ENCODE measurements at regions not wholly inside any gene's neighbourhood (a gene's known extent, or its start where the extent isn't known, plus 50 kb on each side); places are given as distances from the start of the nearest gene placed in this dataset.

DNA sequence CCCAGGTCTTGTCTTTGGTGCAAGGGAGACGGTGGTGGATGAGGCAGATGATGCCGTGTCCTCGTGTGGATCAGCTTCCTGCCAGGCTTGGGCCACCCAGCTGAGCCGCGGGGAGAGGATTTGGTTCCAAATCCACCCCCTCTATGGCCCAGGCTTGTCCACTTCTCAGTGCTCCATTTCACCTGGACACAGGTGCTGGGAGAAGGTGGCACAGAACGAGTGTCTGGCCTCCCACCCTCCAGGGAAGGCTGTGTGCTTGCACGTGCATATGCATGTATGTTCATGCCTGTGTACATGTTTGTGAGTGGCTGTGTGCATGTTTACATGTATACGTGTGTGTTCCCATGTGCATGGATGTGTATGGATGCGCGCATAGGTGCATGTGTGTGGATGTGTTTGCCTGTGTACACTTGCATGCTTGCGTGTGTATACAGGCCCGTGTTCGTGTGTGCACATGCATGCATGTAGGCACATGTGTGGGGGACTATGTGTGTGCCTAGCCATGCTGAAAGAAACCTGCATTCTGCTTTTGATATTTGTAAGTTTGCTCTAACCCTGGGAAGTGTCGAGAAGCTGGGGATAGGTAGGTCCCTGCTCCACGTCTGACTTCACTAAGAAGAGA is 196.3 kb downstream of the IRF8 start:
- DNase-seq, result no peak

- no peak for DNase-seq
These were observed 197.0 kb downstream of the IRF8 start for GRCh38 chr16:86095906-86096485.

DNA sequence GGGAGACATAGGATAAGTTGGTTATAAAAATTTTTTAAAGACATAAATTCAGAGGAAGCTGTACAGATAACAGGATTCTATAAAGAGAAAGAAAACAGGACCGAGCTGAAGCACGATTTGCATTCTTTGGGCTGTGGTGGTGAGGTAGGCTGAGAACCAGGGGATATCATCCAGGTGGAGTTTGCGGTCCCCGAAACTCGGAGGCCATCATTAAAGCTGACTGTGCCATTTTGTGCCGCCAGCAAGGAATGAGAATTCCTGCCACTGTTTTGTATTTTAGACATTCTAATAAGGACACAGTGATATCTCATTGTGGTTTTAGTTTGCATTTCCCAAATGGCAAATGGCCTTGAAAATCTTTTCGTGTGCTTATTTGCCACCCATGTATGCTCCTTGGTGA is 197.9 kb downstream of the IRF8 start:
- DNase-seq, result no peak

GRCh38 chr16:86099326-86099725 is 200.4 kb downstream of the IRF8 start:
- DNase-seq, result no peak

DNA sequence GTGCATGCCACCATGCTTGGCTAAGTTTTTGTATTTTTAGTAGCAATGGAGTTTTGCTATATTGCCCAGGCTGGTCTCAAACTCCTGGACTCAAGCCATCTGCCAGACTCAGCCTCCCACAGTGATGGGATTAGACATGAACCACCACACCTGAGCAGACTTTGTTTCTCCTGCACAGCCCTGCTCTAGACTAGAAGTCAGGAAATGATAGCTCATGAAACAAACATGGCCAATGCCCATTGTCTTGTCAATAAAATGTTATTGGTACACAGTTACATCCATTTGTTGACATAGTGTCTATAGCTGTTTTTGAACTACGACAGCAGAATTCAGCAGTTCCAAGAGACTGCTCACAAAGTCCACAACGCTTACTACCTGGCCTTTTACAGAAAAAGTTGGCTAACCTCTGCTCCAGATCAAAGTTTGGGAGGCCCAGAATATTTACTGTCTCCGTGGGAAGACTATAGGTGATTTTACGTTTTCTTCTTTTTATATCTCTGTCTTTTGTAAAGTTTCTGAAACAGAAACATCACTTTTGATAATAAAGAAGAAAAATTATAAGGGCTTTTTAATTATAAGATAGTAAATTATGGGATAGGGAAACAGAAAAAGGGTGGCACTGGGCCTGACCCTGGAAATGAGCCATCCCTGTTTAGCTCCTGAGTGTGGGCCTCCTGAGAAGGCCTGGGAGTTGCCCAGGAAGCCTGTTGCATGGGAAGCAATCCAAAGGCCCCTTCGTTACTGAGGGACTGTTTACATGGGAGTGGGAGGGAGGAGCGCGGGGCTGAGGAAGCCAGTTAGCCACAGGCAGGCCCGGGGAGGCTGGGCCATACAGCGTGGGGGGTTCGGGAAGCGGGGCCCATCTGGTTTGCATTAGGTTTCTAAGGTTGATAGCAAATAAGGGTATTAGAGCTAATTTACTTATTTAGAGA is 201.5 kb downstream of the IRF8 start:
- no peak for DNase-seq

DNA sequence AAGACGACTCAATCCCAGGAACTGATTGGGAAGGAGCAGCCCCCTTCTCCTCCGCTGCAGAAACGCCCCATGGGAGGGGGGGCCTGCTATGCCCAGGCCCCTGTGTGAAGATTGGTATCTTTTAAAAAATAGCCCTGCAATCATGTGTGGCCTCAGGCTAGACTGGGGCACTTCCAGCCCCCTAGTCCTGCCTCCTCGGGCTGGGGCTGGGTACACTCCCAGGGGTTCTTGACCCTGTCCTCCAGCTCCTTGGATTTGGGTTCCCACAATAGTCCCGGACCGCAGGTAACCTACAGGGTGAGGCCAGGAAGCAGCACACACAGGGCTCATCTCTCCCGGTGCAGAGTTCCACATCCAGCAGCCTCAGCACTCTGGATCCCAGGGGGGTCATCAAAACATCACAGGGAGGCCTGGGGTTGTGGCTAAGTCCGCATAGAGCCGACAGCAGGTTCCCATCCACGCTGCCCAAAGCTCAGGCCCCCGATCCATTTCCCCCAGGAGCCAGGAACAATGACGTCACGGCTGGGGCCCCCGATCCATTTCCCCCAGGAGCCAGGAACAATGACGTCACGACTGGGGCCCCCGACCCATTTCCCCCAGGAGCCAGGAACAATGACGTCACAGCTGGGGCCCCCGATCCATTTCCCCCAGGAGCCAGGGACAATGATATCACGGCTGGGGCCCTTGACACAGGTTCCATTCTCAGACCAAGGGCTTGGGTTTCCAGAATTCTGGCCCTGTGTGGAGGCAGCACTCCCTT is 202.4 kb downstream of the IRF8 start:
- no peak for DNase-seq

DNA sequence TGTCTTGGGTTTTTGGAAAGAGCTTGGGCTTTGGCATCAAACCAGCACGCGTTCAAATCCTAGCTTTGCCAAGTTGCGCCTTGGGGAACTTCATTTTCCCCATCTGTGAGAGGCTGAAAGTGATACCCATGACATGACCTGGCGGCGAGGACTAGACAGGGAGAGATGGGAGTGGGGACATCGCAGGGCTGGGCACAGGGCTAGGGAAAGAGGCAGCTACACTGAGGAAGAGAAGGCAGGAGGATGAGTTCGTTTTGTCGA is 202.9 kb downstream of the IRF8 start:
- DNase-seq, result no peak

- DNase-seq, result no peak
These were observed 204.4 kb downstream of the IRF8 start for GRCh38 chr16:86103320-86103719.

GRCh38 chr16:86104537-86105048 is 205.6 kb downstream of the IRF8 start:
- no peak for DNase-seq

DNA sequence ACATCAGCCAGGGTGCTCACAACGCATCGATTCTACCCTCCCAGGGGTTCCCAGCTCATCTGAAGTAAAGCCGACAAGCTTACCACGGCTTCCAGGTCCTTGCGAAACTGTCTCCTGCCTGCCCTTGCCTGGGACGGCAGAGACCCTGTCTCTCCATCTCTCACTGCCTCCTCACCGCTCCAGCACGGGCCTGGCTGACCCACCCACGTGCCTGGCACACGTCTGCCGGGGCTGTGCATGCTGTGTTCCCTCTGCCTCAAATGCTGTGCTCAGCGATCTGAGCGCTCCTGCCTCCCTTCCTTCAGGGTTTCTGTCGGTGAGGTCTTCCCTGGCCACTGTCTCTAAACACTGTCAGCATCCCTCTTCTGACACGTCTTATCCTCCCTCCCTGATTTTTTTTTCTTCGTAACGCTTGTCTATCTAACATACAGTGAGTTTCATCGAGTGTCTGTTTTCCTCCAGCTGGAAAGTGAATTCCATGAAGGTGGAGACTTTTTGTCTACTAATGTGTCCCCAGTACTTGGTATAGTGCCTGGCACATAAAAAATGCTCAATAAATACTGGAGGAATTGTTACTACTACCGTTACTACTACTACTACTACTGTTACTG is 208.4 kb downstream of the IRF8 start:
- DNase-seq, result no peak

- no peak for DNase-seq
These were observed 209.1 kb downstream of the IRF8 start for GRCh38 chr16:86108062-86108461.

DNA sequence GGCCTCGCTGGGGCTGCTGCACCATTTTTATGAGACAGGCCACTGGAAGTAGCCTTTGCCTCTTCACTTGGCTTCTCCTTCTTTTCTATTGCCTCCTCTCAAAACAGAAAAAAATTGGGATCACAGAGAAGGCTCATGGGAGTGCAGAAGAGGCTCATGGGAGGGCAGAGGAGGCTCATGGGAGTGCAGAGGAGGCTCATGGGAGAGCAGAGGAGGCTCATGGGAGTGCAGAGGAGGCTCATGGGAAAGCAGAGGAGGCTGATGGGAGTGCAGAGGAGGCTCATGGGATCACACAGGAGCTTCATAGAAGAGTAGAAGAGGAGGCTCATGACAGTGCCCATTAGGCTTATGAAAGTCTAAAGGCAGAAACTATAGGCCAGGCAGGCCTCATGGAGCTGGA is 211.2 kb downstream of the IRF8 start:
- DNase-seq, result no peak

GRCh38 chr16:86110726-86111125 is 211.8 kb downstream of the IRF8 start:
- no peak for DNase-seq

- no peak for DNase-seq
These were observed 213.2 kb downstream of the IRF8 start for GRCh38 chr16:86112178-86112577.

DNA sequence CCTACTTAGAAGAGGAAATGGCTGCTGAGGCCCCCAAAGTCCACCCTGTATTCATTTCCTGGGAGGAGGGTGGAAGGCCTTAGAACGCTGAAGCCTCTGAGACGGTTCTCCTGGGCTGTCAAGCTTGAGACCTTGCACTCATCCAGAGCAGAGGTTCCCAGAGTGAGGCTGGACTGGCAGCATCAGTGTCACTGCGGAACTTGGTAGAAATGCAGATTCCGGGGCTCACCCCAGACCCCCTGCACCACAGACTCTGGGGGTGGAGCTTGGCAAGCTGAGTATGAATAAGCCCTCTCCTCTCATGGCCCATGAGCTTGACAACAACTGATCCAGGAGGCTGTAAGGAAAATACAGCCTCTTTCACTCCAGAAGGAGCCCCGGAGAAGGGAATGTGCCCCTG is 218.3 kb downstream of the IRF8 start:
- no peak for DNase-seq

GRCh38 chr16:86117756-86118155 is 218.8 kb downstream of the IRF8 start:
- no peak for DNase-seq

DNA sequence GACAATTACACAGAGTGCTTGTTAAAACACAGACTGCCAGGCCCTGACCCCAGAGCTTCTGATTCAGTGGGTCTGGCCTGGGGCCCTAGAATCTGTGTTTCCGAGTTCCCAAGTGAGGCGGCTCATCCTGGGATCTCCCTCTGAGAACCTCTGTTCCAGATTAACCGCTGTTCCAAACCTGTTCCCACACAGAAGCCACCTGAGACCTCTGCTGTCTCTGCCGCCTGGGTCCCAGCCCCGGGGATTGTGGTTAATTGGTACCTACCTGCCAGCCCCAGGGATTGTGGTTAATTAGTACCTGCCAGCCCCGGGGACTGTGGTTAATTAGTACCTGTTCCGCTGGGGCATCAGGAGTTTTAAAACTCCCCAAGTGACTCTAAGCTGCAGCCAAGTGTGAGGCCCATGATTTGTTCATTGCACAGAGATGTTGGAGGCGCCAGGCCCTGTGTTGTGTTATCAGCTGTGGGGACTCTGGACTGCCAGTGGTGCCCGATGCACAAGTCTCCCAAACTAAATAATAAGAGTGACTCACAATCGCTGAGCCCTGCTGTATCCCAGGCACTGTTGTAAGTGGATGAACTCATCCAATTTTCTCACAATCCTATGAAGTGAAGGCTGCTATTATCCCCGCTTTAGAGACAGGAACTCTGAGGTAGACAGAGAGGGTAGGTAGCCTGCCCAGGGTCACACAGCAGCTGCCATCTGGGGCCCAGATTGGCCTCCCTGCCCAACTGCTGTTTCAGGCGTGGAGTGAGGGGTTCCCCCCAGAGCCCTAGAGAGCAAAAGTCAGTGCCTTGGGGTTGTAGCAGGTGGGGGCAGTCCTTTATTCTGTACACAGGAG is 219.7 kb downstream of the IRF8 start:
- DNase-seq, result no peak

GRCh38 chr16:86120201-86121192 is 221.5 kb downstream of the IRF8 start:
- no peak for DNase-seq

DNA sequence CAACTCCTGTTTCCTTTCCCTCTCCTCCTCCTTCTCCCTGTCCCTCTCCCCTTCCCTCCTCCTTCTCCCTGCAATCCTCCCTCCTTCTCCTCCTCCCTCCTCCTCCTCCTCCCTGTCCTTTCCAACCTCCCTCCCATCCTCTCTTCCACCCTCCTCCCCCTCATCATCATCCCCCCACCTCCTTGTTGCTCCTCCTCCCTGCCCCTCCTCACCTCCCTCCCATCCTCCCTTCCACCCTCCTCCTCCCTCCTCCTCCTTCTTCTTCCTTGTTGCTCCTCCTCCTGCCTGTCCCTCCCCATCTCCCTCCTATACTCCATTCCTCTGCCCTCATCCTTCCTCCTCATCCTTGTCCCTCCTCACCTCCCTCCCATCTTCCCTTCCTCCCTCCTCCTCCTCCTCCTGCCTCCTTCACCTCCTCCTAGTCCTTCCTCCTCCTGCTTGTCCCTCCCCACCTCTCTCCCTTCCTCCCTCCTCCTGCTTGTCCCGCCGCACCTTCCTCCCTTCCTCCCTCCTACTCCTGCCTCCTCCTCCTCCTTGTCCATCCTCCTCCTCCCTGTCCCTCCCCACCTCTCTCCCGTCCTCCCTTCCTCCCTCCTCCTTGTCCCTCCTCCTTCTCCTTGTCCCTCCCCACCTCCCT is 222.5 kb downstream of the IRF8 start:
- DNase-seq, result no peak

GRCh38 chr16:86122681-86123342 is 223.8 kb downstream of the IRF8 start:
- no peak for DNase-seq

Measured in T1000 (cell line).